Sigmoid colon (tissue), 4 donors: ENCODE measurements at regions not wholly inside any gene's neighbourhood (a gene's known extent, or its start where the extent isn't known, plus 50 kb on each side); places are given as distances from the start of the nearest gene placed in this dataset.

Source experiments
- EP300 ChIP-seq, 4 donors: sonication (generic); formaldehyde crosslinking; IDR thresholded peaks; one replicate each; pipeline ENCODE4 v1.6.1; 2017; ENCODE audit warnings: antibody characterized with exemption in 4 of 4
- POLR2A ChIP-seq, 2 donors: fragments of 450-650 bp; IDR thresholded peaks; one replicate each; pipeline ENCODE4 v1.6.1; 2016; ENCODE audit warnings: antibody characterized with exemption in 2 of 2, mild to moderate bottlenecking in 2 of 2, moderate library complexity in 2 of 2
- TF ChIP-seq, protein P1 (sequence below), 4 experiments: fragments of 450-650 bp in 3 of 4; fragments of 200-600 bp in 1 of 4; IDR thresholded peaks; one replicate each; pipeline ENCODE4 v1.5.1; 2016 to 2019; ENCODE audit warnings: antibody characterized with exemption in 4 of 4, mild to moderate bottlenecking in 3 of 4, moderate library complexity in 2 of 4

DNA sequence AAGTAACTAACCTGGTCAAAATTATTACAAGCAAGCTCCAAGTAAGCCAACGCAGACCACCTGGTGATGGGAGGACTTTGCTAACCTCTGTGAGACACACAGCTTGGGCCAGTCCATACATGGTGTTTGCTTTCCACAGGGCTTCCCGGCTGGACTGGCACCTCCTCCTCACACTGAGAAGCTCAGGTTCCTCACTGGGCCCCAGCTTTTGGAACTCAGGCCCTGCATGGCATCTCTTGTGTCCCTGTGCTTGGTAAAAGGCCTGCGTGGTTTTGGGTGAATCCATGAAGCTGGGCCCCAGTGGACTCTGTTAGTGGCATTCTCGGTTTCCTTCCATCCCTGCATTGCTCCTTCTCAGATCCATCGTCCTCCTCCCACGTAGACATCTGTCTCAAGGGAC is 123.4 kb downstream of the VAPA start:
- TF ChIP-seq EP300 (IDR thresholded peaks at IDR 0.05) (no peak), POLR2A (IDR thresholded peaks at IDR 0.05) (no peak)
- TF ChIP-seq, protein P1, sequence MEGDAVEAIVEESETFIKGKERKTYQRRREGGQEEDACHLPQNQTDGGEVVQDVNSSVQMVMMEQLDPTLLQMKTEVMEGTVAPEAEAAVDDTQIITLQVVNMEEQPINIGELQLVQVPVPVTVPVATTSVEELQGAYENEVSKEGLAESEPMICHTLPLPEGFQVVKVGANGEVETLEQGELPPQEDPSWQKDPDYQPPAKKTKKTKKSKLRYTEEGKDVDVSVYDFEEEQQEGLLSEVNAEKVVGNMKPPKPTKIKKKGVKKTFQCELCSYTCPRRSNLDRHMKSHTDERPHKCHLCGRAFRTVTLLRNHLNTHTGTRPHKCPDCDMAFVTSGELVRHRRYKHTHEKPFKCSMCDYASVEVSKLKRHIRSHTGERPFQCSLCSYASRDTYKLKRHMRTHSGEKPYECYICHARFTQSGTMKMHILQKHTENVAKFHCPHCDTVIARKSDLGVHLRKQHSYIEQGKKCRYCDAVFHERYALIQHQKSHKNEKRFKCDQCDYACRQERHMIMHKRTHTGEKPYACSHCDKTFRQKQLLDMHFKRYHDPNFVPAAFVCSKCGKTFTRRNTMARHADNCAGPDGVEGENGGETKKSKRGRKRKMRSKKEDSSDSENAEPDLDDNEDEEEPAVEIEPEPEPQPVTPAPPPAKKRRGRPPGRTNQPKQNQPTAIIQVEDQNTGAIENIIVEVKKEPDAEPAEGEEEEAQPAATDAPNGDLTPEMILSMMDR (IDR thresholded peaks at IDR 0.05) = no peak
